H9 (cell line): ENCODE measurements at regions not wholly inside any gene's neighbourhood (a gene's known extent, or its start where the extent isn't known, plus 50 kb on each side); places are given as distances from the start of the nearest gene placed in this dataset.

Experiments
- DNase-seq: peaks from one replicate; pipeline ENCODE4 v3.0.0-alpha.2; 2017
- H2AFZ ChIP-seq: one replicate; pipeline ENCODE4 v1.6.1; 2013; ENCODE audit warnings: mild to moderate bottlenecking, low read length, control low read depth, moderate library complexity
- H2AK5ac ChIP-seq: 2 replicates; pipeline ENCODE4 v1.6.1; 2013; ENCODE audit warnings: low read length, control low read depth, mixed read lengths; ENCODE audit not compliant: insufficient read length
- H2BK120ac ChIP-seq: one replicate; pipeline ENCODE4 v1.6.1; 2013; ENCODE audit warnings: low read depth, mild to moderate bottlenecking, low read length, control low read depth, inconsistent platforms; ENCODE audit not compliant: poor library complexity, severe bottlenecking
- H2BK12ac ChIP-seq: 2 replicates; pipeline ENCODE4 v1.6.1; 2013; ENCODE audit warnings: low read length, control low read depth, mixed read lengths, low read depth; ENCODE audit not compliant: insufficient read length
- H2BK15ac ChIP-seq: 2 replicates; pipeline ENCODE4 v1.6.1; 2013; ENCODE audit warnings: low read depth, low read length, control low read depth
- H2BK20ac ChIP-seq: one replicate; pipeline ENCODE4 v1.6.1; 2013; ENCODE audit warnings: low read depth, mild to moderate bottlenecking, low read length, control low read depth, inconsistent platforms; ENCODE audit not compliant: poor library complexity, severe bottlenecking
- H2BK5ac ChIP-seq: 2 replicates; pipeline ENCODE4 v1.6.1; 2013; ENCODE audit warnings: low read length, control low read depth, mixed read lengths; ENCODE audit not compliant: insufficient read length
- H3K14ac ChIP-seq: 2 replicates; pipeline ENCODE4 v1.6.1; 2013; ENCODE audit warnings: low read length, control low read depth; ENCODE audit not compliant: insufficient read depth
- H3K18ac ChIP-seq: 2 replicates; pipeline ENCODE4 v1.6.1; 2013; ENCODE audit warnings: low read depth, mild to moderate bottlenecking, mixed read lengths, low read length, control low read depth; ENCODE audit not compliant: insufficient read length
- H3K23ac ChIP-seq: 2 replicates; pipeline ENCODE4 v1.6.1; 2013; ENCODE audit warnings: low read length, control low read depth, mixed read lengths, low read depth; ENCODE audit not compliant: insufficient read length
- H3K23me2 ChIP-seq: 2 replicates; pipeline ENCODE4 v1.6.1; 2013; ENCODE audit warnings: low read depth, mild to moderate bottlenecking, mixed read lengths, low read length, control low read depth; ENCODE audit not compliant: insufficient read length, poor library complexity, severe bottlenecking
- H3K27ac ChIP-seq: 2 replicates; pipeline ENCODE4 v1.5.1; 2013; ENCODE audit warnings: low read length, control low read depth, mixed read lengths, low read depth; ENCODE audit not compliant: insufficient read length
- H3K27me3 ChIP-seq: 2 replicates; pipeline ENCODE4 v1.6.1; 2013; ENCODE audit warnings: low read length, control low read depth, inconsistent platforms; ENCODE audit not compliant: insufficient read depth
- H3K4ac ChIP-seq: 2 replicates; pipeline ENCODE4 v1.6.1; 2013; ENCODE audit warnings: low read depth, mild to moderate bottlenecking, control low read depth, inconsistent platforms, low read length, moderate library complexity
- H3K4me1 ChIP-seq: 2 replicates; pipeline ENCODE4 v1.6.1; 2013; ENCODE audit warnings: low read length, control low read depth, inconsistent platforms; ENCODE audit not compliant: insufficient read depth
- H3K4me2 ChIP-seq: 2 replicates; pipeline ENCODE4 v1.6.1; 2013; ENCODE audit warnings: low read length, control low read depth, mixed read lengths; ENCODE audit not compliant: insufficient read length, insufficient read depth
- H3K56ac ChIP-seq: 2 replicates; pipeline ENCODE4 v1.6.1; 2013; ENCODE audit warnings: low read depth, mild to moderate bottlenecking, mixed read lengths, low read length, control low read depth; ENCODE audit not compliant: insufficient read length
- H3K79me1 ChIP-seq: 2 replicates; pipeline ENCODE4 v1.6.1; 2013; ENCODE audit warnings: low read depth, mild to moderate bottlenecking, moderate library complexity, low read length, control low read depth, inconsistent platforms; ENCODE audit not compliant: insufficient read depth, poor library complexity, severe bottlenecking
- H3K79me2 ChIP-seq: 2 replicates; pipeline ENCODE4 v1.6.1; 2013; ENCODE audit warnings: low read length, control low read depth, inconsistent platforms; ENCODE audit not compliant: insufficient read depth
- H3K9ac ChIP-seq: 2 replicates; pipeline ENCODE4 v1.6.1; 2013; ENCODE audit warnings: low read length, control low read depth, mixed read lengths; ENCODE audit not compliant: insufficient read length; ENCODE audit errors: extremely low read depth
- H3K9me3 ChIP-seq: one replicate; pipeline ENCODE4 v1.6.1; 2013; ENCODE audit warnings: low read depth, low read length, inconsistent platforms; ENCODE audit not compliant: control insufficient read depth
- H3T11ph ChIP-seq: one replicate; pipeline ENCODE4 v1.6.1; 2013; ENCODE audit warnings: mild to moderate bottlenecking, low read length, control low read depth, inconsistent platforms
- H4K20me1 ChIP-seq: one replicate; pipeline ENCODE4 v1.6.1; 2013; ENCODE audit not compliant: control insufficient read depth, insufficient read length, insufficient read depth
- H4K5ac ChIP-seq: 2 replicates; pipeline ENCODE4 v1.6.1; 2013; ENCODE audit warnings: low read depth, mild to moderate bottlenecking, mixed read lengths, low read length, control low read depth; ENCODE audit not compliant: insufficient read length
- H4K8ac ChIP-seq: replicated peaks from 2 replicates; pipeline ENCODE4 v1.6.1; 2013; ENCODE audit warnings: low read length, control low read depth, mixed read lengths, low read depth; ENCODE audit not compliant: insufficient read length
- H4K91ac ChIP-seq: 2 replicates; pipeline ENCODE4 v1.6.1; 2013; ENCODE audit warnings: low read depth, mild to moderate bottlenecking, moderate library complexity, mixed read lengths, low read length, control low read depth; ENCODE audit not compliant: insufficient read length
- H3K27ac Mint-ChIP-seq, 3 experiments: 2 replicates in 2 of 3; 3 replicates in 1 of 3; pipeline ENCODE4 v1.8.0; 2020 to 2021; ENCODE audit warnings: mixed read lengths in 3 of 3, mild to moderate bottlenecking in 1 of 3, moderate library complexity in 1 of 3
- H3K27me3 Mint-ChIP-seq: 2 replicates; pipeline ENCODE4 v1.8.0; 2021; ENCODE audit warnings: low read depth, mild to moderate bottlenecking, moderate library complexity, mixed read lengths
- H3K36me3 Mint-ChIP-seq, 3 experiments: 2 replicates in 2 of 3; 3 replicates in 1 of 3; pipeline ENCODE4 v1.8.0; 2020 to 2021; ENCODE audit warnings: low read depth in 3 of 3, mixed read lengths in 3 of 3; ENCODE audit not compliant: insufficient read depth in 1 of 3
- H3K4me1 Mint-ChIP-seq, 2 experiments: 2 replicates each; pipeline ENCODE4 v1.8.0; 2020; ENCODE audit warnings: mixed read lengths in 2 of 2
- H3K4me3 Mint-ChIP-seq, 2 experiments: 2 replicates in 1 of 2; 3 replicates in 1 of 2; pipeline ENCODE4 v1.8.0; 2020 to 2021; ENCODE audit warnings: mild to moderate bottlenecking in 2 of 2, mixed read lengths in 2 of 2, moderate library complexity in 1 of 2
- H3K9me3 Mint-ChIP-seq, 2 experiments: 2 replicates in 1 of 2; 3 replicates in 1 of 2; pipeline ENCODE4 v1.8.0; 2020; ENCODE audit warnings: mild to moderate bottlenecking in 2 of 2, mixed read lengths in 2 of 2, moderate library complexity in 1 of 2
- CTCF ChIP-seq: fragments of 200-600 bp; sonication (generic); conservative IDR thresholded peaks from 3 replicates; pipeline ENCODE4 v1.8.0; 2021; ENCODE audit warnings: antibody characterized with exemption, mild to moderate bottlenecking
- WGBS: extraction: QIAGEN DNeasy Blood & Tissue Kit; methylation state at CpG from one replicate; pipeline ENCODE4 v1.1.7; 2013; ENCODE audit warnings: missing lambda C conversion rate, low lambda C conversion rate, mixed read lengths; ENCODE audit not compliant: insufficient read length; ENCODE audit errors: extremely low coverage; 5-methylcytosine and 5-hydroxymethylcytosine counted together

DNA sequence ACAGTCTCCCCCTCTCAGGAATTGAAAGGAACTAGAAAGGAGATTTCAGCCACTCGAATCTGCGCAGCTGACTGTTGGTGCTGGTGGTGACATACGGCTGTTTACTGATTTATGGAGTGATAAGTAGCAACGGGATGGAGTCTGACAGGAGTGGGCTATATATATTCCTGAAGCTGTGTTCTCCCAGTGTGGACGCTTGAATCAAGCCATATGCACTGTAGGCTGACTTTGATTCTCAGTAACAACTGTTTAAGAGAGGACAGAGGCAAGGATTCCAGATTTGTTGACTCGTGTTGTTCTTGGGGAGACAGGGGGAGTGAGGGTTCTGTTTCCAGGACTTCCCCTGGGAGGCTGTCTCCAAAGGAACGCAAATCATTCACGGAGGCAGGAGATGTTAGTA is 260.1 kb upstream of the AUTS2 start:
- H2BK20ac ChIP-seq, result no peak overlapping the region
- TF ChIP-seq CTCF, result no peak
- no peak overlapping the region for H3K27ac ChIP-seq
- H4K20me1 ChIP-seq, result no peaks in the 10 kb centered on the region
- H4K5ac ChIP-seq, result no peak overlapping the region
- no peak overlapping the region for H4K91ac ChIP-seq
- H3K4ac ChIP-seq, result no peak overlapping the region
- peaks cover 4 to 5% of the 10 kb centered on the region in 2 experiments; a peak in 3 of 5 replicates for H3K9me3 Mint-ChIP-seq
- H3K27ac Mint-ChIP-seq, result no peak overlapping the region; a peak in 1 of 7 replicates
- no peak overlapping the region for H2AK5ac ChIP-seq
- no peaks in the 10 kb centered on the region for H3K4me1 Mint-ChIP-seq
- H3K9ac ChIP-seq, result no peak overlapping the region
- H3K4me1 ChIP-seq, result no peaks in the 10 kb centered on the region
- H3K79me2 ChIP-seq, result no peaks in the 10 kb centered on the region
- no peaks in the 10 kb centered on the region for H3K79me1 ChIP-seq
- H3K9me3 ChIP-seq, result no peaks in the 10 kb centered on the region
- H3K23me2 ChIP-seq, result no peaks in the 10 kb centered on the region
- no peak overlapping the region for H3K4me3 Mint-ChIP-seq
- H2BK15ac ChIP-seq, result no peak overlapping the region
- H3K23ac ChIP-seq, result no peak overlapping the region
- DNase-seq, result no peak
- H3K4me2 ChIP-seq, result no peak overlapping the region
- H2BK5ac ChIP-seq, result no peak overlapping the region
- no peak overlapping the region for H2BK12ac ChIP-seq
- H3T11ph ChIP-seq, result no peak overlapping the region
- no peak overlapping the region for H3K56ac ChIP-seq
- H2AFZ ChIP-seq, result no peak overlapping the region
- H3K36me3 Mint-ChIP-seq, result no peaks in the 10 kb centered on the region; a peak in 1 of 7 replicates
- no peak overlapping the region for H2BK120ac ChIP-seq
- WGBS, result no CpG with 5 or more reads among the region's 8 CpGs
- H3K18ac ChIP-seq, result no peak overlapping the region
- H4K8ac ChIP-seq, result no peak overlapping the region
- H3K14ac ChIP-seq, result no peak overlapping the region
- peaks cover 11% of the 10 kb centered on the region for H3K27me3 Mint-ChIP-seq
- H3K27me3 ChIP-seq, result no peaks in the 10 kb centered on the region
